SIG-M5 (cell line): ENCODE measurements at regions not wholly inside any gene's neighbourhood (a gene's known extent, or its start where the extent isn't known, plus 50 kb on each side); places are given as distances from the start of the nearest gene placed in this dataset.

Experiments
- DNase-seq: peaks from one replicate; lab custom pipeline; 2025; lab: John Stamatoyannopoulos, UW

DNA sequence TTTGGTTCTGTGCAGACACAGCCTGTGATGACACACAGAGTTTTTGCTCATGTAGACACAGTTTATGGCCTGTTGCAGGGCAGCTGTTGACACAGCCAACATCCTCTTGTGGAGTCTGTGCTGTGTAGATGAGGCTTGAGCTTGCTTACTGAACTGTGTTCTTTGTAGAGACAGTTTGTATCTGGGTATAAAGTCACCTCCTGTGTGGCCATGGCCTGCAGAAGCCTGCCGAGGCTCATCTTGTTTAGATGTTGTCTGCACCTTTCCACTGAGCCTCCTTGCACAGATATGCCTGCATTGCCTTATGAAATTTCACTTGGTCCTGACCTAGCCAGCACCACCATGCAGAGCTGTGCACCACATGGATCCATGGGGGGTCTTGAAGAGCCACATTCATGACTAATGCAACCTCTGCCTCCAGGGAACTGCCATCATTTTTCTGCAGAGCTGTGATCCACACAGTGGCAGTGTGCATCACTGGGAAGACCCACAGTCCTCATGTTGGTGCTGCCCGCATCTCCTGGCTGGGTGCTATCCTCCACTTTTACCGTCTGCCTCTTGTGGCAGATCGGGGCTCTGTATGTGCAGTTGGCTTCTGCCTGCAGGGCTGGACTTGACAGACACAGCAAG is 198.0 kb upstream of the MAMLD1 start:
- no peak for DNase-seq

DNA sequence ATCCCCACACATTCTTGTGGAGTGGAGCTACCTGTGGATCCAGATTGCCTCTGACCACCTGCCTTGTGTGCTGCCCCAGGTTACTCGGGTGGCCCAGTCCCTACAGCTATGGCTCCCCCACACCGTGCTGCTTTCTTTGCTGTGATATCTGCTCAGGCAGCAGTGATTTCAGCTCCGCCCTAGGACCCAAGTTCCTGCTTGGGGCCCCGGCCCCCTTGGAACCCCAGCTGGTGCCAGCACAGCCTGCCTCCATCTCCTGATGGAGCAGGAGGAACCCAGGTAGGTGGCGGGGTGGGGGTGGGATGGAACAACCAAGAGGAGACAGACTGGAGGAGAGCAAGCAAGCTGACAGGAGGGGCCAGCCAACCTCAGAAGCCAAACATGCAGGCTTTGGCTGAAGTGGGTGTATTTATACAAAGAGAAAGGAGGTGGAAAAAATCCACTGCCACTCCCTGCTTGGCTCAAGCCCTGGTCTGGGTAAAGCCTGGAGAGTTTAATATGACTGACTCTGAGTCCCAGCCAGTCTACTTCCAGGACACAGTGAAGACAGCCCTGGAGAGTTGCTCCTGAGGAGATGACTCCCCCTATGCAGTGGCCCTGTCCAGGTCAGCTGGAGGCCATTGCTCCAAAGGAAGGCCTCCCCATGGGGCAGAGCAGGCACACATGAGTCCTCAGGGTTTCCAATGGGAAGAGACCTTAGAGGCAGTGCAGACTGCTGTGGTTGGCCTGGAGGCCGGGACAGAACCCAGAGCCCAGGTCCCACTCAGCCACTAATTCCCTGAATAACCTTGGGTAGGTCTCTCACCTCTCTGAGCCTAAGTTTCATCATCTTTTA is 197.1 kb upstream of the MAMLD1 start:
- DNase-seq, result no peak

DNA sequence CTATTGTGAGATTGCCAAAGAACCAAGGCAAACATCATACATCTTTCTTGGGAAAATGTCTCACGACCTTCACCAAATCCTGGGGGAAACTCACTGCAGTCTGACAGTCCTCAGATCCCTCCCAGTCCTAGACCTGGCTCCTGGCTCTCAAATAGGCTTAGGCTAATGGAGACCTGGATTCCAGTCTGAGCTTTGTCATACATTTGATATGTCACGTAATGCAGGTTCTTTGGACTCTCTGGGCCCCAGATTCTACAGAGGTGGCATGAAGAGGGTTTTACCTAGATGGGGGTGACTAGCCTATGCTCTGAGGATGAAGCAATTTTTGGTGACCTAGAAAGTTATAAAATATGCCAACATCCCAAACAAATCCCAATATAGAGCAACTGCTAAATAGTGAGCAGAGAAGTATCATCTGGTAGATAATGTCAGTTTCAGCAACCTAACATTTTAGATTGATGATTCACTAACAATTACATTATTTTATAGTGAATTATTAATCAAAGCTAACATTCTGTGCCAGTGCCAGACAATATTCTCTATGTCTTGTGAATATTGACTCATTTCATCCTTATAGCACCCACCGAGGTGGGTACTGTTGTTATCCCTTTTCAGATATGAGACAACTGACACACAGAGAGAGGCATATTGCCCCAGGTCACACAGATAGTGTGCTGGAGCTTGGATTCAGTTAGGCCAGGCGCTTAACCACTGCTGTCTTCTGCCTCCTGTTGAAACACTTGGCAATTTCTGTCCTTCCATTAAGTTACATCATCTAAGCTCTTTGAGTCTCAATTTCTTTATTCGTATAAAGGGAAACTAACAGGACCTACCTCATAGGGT is 195.4 kb upstream of the MAMLD1 start:
- no peak for DNase-seq

DNA sequence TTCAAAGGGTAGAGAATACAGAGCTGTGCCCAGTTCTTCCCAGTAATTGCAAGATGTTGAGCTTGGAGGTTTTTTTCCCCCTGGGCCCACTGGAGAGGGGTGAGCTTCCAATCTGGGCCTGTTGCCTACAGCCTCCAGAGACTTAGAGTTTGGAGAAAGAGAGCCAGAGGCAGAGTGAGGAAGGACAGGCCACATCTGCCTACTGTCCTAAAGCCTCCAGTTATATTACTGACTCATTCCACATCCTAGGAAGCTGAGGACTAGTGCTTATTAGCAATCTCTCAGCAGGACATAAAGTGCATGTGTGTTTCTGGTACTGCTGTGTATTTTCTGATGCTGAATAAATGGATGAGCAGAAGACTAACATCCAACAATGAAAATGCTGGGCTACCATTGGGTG is 181.0 kb upstream of the MAMLD1 start:
- DNase-seq, result no peak

DNA sequence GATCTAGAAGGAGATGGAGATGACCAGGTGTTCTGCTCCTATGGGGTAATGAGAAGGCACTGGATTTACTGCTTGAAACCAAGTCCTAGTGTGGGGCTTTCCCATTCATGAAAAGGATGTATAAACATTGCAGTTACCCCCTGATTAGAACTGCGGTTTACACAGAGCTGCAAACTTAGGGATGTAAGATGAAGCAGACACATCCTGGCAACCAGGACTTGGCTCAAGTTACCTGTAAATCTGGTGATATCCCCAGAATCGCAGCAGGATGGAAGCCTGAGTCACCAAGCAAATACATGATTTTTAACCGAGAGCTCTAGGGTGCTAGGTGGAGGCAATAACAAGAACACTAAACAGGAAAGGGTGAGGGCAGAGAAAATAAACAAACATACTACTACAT is 178.6 kb upstream of the MAMLD1 start:
- DNase-seq, result no peak

DNA sequence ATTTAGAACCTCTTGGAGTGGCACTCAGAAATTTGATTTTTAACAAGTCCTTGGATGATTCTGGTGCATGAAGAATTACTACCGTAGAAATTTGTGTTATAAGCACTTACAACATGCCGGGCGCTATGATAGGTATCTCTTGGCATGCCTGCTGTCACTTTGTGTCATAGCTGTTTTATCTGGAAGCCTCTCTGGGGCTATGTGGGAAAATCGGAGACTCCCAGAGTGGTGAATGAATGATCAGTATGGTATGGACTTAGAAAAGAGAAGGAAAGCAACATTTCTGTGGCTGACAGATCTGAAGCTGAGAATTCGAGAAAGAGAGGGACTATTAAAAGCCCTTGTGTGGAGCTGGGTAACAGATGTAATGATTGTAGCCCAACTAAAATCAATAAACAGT is 177.4 kb upstream of the MAMLD1 start:
- DNase-seq, result no peak

DNA sequence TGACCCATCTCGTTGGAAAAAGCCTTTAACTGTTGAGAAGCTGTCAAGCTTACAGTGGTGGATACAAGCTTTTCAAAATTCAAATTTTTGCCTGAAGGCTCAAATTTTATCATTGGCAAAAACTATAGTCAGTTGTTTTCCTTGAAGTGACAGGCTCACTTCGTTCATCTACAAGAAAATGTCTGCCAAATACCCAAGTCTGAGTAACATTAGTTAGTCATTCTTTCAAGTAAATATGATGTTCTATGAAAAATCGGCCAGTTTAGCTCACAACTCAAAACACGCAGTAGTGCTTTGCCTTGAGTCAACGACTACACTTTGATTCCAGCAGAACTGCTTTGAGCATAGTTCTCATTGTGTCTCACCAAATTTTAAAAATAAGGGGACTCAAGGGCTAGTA is 170.3 kb upstream of the MAMLD1 start:
- no peak for DNase-seq

DNA sequence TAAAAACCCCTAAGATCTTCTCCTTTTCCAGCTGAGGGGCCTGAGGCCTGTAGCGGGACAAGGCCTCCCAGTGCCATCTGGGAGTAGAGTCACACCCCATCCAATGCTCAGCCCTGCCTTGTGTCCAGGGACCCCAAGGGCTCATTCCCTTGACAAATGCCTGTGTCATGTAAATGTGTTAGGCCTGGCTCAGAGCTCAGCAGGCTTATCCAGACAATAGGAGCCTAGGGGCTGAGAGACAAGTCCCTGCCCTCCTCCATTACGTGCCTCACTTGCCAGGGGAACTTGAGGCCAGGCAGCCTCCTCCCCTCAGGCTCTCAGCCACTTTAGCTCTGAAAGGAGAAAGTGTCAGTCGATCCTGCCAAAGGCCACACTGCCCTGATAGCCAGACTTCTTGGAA is 166.8 kb upstream of the MAMLD1 start:
- DNase-seq, result no peak

DNA sequence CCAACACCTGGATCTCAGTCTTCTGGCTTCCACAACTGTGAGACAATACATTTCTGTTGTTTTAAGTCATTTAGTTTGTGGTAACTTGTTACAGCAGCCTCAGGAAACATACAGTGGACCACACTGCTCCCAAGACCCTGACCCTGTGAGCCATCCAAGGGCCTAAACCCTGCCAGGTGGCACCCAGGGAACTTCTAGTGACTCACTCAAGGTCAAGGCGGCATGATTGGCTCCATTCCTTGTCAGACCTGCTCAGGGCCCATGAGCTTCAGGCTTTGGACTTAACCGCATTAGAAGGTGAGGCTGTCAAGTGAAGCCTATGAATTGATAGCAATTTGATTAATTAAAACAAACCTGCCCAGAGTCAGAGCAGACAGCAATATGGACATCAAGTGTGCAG is 165.7 kb upstream of the MAMLD1 start:
- no peak for DNase-seq

DNA sequence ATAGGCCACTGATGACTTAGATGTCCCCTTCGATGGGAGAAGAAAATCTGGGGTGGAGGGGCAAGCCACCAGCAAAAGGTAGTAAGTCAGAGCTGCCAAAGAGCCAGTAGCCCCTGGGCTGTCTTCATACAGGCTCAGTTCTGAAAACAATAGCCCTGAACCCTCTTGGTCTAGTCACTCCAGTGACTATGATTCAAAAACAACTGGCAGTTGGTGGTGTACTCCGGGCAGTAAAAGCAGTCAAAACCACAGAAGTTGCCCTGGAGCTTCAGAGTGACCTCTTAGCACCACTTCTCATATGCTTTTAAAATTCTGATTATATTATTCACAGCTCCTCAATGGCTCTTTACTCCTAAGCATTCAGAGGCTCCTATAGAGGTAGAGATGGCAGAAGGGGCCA is 164.3 kb upstream of the MAMLD1 start:
- no peak for DNase-seq

DNA sequence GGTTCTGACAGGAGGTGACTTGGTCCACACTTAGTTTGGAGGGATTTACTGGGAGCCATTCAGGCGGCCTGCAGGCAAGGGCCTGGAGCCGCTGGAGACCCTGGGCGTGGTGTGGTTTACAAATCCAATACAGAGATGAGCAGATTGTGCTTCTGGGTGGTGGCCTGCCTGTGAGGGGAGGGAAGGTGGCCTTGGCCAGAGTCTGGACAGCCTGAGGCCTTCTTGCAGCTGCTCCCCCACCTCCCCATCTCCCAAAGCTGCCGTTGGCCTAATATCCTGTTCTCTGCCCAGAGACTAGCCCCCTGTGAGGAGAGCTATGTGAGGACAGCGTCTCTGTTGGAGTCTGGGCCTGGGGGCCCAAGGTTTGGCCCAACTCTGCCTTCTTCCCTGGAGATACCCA is 163.9 kb upstream of the MAMLD1 start:
- DNase-seq, result no peak

DNA sequence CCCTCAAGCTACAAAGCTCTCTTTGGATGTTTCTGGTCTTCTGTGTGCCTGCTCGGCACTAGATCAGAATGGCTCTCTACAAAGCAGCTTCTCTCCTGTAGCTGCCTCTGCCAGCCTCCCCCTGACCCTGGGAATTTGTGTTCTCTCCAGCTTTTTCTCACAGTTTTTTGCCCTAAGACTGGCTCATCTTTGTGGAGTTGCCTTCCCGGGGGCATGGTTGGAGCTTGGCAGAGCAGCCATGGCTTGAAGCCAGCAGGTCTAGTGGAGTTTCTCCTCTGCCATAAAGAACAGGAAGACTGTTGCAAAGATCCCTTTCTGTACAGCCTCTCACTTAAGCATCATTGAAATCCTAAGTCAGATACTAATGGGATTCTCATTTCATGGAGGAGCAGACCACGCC is 163.3 kb upstream of the MAMLD1 start:
- DNase-seq, result no peak

DNA sequence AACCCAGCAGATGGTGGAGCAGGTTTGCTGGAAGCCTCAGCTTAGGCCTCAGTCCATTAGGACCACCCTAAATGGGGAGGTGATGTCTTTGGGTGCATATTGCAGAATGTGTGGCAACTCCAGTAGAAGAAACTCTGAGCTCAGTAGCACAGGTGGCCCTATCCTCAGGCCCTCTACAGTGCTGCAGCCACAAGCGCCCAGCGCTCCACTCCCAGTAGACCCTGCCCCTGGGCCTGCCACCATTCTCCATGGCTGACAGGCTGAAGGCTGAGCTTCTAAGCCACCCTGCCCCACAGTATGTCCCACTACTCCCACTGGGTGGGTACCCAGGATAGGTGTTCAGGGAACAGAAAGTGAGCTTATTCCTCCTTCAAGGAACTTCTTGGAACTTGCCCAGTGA is 162.8 kb upstream of the MAMLD1 start:
- no peak for DNase-seq

DNA sequence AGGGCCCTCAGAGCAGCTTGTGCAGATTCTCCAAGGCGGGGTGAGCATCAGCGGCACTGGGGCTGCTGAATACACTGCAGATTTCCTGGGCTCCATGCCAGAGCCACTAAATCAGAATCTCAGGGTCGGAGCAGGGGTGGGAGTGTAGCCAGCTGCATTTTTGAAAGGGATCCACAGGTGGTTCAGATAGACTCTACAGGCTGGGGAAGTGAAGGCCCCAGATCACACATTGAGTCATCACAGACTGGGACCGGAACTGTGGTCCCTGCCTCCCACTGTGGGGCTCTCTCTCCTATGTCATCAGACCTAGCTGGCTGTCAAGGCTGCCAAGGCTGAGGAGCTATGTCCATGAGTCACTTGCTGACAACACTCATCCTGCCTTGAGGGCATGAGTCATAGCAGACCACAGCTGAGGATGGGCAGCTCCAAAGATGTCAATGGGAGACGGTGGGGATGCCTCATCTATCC is 162.3 kb upstream of the MAMLD1 start:
- DNase-seq, result peak; percentile 50

DNA sequence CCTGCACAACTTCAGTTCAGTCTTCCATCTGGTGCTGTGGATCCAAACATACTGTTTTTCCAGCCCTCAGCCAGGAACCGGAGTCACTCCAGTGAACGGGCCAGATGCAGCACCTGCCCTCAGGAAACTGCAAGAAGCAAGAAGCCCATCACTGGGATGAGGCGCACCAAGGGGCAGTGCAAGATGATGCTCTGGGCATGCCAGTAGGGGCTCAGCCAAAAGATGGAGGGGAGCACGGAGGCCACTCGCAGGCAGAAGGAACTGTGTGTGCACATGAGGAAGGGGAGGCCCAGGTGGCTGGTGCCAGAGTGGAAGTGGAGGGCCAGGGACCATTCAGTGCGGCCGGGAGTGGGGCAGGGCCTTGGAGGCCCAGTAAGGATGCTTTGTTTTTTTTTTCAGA is 161.7 kb upstream of the MAMLD1 start:
- no peak for DNase-seq

DNA sequence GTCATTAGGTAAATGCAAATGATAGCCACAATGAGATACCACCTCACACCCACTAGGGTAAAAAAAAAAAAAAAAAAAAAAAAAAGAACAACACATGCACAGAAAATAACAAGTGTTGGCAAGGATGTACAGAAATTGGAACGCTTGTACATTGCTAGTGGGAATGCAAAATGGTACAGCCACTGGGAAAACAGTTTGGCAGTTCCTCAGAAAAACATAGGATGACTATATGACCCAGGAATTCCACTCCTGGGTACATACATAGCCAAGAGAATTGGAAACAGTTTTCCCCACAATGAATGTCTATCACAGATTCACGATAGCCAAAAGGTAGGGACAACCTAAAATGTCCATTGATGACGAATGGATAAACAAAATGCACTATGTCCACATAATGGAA is 161.3 kb upstream of the MAMLD1 start:
- DNase-seq, result no peak

DNA sequence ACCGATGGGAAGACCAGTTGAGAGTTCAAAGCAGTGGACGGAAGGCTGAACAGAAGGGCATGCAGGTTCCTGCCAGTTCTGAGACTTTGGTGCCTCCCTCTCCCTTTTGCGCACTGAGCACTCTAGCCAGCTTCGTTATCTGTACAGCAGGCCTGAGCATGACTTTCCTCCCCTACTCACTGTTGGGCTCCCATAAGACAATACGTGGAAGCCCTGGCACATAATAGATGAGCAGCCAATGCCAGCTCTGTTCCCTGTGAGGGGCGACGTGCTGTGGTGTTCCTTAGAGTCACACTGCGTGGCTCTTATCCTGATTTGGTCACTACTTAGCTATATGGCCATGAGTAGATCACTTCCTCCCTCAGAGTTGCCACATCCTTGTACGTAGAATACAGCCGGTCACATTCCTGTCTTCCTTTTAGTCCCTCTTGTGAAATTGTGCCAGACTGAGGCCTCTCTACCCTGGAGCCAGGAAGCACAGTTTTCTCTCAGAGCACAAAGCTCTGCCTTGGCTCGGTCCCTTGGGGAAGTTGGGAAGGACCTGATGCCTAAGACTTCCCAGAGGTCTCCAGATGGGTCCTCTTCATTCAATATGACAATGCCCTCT is 160.4 kb upstream of the MAMLD1 start:
- no peak for DNase-seq

DNA sequence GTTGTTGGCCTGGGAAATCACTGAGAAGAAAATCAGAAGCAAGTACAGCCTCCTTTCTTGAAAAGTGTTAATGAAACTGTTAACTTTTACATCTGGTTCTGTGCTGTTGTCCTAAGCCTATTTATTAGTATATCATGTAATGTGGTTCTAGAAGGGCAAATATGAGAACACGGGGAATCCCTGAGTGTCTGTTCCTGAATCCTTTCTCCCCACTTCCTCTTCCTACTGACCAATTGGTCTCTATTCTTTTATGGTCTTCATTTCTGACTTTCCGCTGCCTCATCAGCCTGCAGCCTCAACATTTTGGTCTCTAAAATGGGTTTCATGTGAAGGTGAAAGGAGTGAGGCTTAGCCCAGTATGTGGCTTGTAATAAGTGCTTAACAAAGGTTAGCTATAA is 159.9 kb upstream of the MAMLD1 start:
- DNase-seq, result no peak

DNA sequence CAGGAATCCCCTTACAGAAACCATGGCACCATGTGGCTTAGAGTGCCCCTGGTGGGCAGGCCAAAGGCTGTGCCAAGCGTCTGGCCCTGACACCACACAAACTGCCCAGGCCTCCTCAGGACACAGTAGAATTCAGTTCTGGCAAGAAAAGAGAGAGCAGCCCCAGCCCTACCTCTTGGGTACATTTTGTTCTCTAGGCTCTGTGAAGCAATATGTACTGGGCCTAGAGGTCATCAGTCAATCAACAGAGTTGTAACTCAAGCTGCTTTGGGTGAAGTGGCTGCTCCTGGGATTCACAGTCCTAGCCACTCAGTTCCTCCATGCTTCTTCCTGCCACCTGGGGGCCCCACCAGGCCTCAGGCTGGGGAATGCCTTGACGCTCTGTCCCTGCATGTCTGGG is 158.1 kb upstream of the MAMLD1 start:
- DNase-seq, result no peak

DNA sequence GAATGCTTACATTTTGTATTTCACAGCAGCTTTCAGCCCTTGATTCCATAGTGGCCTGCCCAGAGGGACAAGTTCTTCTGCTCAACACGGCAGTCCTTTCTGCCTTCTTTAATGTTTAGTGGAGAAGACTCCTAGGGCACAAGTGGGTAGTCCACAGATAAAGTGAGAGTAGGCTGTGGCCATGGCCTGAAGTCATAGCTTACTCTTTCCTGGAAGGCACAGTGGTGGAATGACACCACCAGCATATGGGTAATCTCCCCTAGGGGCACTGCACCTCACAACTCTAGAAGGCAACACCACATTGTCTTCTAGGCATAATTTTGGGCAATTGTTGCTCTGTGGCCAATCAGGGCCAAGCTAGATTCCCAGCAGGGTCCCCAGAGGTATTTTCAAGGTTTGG is 155.4 kb upstream of the MAMLD1 start:
- DNase-seq, result no peak

DNA sequence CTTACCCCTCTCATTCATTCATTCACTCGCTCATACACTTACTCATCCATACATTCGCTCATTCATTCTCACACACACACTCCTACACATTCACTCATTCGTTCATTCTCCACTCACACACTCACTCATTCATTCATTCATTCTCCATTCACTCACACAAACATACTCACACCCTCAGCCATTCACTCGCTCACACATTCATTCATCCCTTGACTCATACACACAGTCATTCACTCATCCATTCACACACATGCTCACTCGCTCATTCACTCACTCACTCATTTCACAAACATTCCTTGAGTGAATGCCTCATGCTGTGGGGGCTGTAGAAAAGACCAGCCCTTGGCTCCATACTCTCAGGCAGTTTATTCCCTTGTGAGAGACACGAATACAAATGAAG is 151.1 kb upstream of the MAMLD1 start:
- DNase-seq, result no peak

DNA sequence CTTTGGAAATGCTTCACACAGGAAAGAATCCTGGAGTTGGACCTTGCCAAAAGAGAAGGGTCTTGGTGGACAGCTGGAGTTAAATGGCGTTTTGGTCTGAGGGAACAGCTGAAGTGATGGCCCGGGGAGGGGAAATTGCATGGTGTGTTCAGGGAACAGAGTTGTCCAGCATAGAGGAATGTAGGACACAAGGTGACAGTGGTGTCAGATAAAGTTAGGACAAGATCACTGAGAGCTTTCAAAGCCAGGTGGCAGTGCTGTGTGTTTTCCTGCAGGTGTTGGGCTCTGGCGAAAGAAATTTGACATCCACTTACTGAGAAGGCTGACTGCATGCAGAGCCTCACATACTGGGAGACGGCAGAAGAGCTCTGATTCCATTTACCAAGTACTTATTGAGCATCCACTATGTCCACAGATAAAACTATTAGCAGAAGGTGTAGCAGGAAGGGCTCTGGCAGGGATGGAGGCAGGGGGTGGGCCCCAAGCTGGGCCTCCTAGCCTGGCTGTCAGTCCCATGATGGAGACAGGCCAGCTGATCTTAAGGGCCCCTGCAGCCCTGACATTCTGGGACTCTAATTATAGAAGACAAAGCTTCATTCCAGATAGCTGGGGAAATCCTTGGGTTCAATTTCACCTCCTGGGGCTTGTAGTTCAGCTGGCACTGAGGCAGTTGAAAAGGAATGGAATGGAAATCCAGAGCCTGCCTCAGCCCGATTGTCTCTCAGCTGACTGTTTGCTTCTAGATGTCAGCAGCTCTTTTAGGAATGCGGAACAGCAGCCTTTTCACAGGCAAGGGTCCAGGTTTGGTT is 150.2 kb upstream of the MAMLD1 start:
- no peak for DNase-seq
